IgD-negative memory B cell (primary cell): ENCODE measurements at regions not wholly inside any gene's neighbourhood (a gene's known extent, or its start where the extent isn't known, plus 50 kb on each side); places are given as distances from the start of the nearest gene placed in this dataset.
"Not testable (repeated sequence)": the region's sequence is repeated elsewhere in the genome, so short reads cannot be mapped to it uniquely, and the experiment has no call there.

ENCODE experiments used
- H3K27ac Mint-ChIP-seq, 3 donors: one replicate each; pipeline ENCODE4 v1.8.0; 2020 to 2022; ENCODE audit warnings: mild to moderate bottlenecking in 3 of 3, mixed read lengths in 3 of 3, moderate library complexity in 1 of 3
- H3K27me3 Mint-ChIP-seq: one replicate; pipeline ENCODE4 v1.8.0; 2021; ENCODE audit warnings: mixed read lengths
- H3K36me3 Mint-ChIP-seq: one replicate; pipeline ENCODE4 v1.8.0; 2020; ENCODE audit warnings: mild to moderate bottlenecking, mixed read lengths
- H3K4me1 Mint-ChIP-seq, 3 donors: one replicate each; pipeline ENCODE4 v1.8.0; 2020 to 2022; ENCODE audit warnings: mixed read lengths in 3 of 3, mild to moderate bottlenecking in 1 of 3
- H3K4me3 Mint-ChIP-seq, 4 donors: one replicate each; pipeline ENCODE4 v1.8.0; 2020 to 2022; ENCODE audit warnings: mild to moderate bottlenecking in 4 of 4, mixed read lengths in 4 of 4, moderate library complexity in 3 of 4
- H3K9me3 Mint-ChIP-seq, 3 donors: one replicate each; pipeline ENCODE4 v1.8.0; 2020 to 2021; ENCODE audit warnings: mixed read lengths in 3 of 3, mild to moderate bottlenecking in 1 of 3

DNA sequence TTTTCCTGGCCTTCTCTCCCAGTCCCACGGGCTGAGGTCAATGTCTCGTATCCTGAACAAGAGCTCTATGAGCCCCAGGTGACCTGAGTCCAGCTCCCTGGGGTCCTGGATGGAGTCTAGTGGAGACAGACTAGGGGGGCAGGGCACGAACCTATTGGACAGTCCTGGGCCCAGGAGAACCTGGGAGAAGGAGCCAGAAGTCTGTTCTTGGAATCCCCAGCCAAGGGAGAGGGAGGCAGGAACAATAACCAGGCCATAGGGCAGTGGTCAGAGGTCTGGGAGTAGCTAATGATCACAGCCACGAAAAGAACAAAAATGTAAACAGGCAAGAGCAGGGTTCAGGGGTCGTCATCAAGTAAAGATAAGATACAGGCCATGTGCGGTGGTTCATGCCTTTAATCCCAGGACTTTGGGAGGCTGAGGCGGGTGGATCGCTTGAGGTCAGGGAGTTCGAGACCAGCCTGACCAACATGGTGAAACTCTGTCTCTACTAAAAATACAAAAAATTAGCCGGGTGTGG is 60.8 kb downstream of the COPRS start:
- Mint-ChIP-seq H3K27ac (peak overlapping the region in 1 of 3 donors; percentile 25), H3K4me3 (no peak overlapping the region), H3K27me3 (peaks cover 4% of the 10 kb centered on the region), H3K4me1 (peaks cover 0 to 2% (median 0%) of the 10 kb centered on the region in 3 donors), H3K9me3 (no peaks in the 10 kb centered on the region), H3K36me3 (peaks cover 1% of the 10 kb centered on the region)

DNA sequence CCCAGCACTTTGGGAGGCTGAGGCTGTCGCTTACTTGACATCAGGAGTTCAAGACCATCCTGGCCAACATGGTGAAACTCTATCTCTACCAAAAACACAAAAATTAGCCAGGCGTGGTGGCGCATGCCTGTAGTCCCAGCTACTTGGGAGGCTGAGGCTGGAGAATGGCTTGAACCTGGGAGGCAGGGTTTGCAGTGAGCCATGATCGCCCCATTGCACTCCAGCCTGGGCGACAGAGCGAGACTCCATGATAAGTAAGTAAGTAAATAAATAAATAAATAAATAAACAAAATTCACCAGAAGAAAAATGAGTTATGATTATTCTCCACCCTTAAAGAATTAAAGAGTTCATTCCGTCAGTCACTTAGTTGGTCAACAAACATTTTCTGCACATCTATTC is 63.1 kb downstream of the COPRS start:
- H3K36me3 Mint-ChIP-seq, H3K4me3 Mint-ChIP-seq, H3K27me3 Mint-ChIP-seq, H3K4me1 Mint-ChIP-seq, H3K9me3 Mint-ChIP-seq: not testable (repeated sequence)
- H3K27ac Mint-ChIP-seq, result peak overlapping the region in 1 of 3 donors; percentile 71

DNA sequence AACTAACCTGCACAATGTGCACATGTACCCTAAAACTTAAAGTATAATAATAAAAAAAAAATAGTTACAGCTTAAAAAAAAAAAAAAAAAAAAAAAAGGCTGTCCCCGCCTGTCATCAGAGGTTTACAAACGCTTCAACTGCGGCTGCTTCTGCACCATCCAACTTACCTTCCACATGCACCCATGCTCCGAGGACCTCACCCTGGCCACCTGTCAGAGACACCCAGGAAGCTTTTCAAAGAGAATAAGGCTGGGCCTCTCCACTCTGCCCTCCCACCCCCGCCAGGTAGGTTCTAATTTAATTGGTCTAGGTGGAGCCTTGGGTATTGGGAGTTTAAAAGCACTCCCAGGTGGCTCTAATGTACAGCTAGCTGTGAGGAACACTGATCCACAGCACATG is 64.9 kb downstream of the COPRS start:
- H3K27ac Mint-ChIP-seq, result no peak overlapping the region

DNA sequence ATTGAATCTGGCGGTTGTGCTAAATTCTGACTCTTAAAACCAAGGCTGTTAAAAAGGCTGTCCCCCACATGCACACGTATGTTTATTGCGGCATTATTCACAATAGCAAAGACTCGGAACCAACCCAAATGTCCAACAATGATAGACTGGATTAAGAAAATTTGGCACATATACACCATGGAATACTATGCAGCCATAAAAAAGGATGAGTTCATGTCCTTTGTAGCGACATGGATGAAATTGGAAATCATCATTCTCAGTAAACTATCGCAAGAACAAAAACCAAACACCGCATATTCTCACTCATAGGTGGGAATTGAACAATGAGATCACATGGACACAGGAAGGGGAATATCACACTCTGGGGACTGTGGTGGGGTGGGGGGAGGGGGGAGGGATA is 65.4 kb downstream of the COPRS start:
- not testable (repeated sequence) for H3K4me1 Mint-ChIP-seq, H3K27me3 Mint-ChIP-seq, H3K9me3 Mint-ChIP-seq, H3K27ac Mint-ChIP-seq, H3K36me3 Mint-ChIP-seq, H3K4me3 Mint-ChIP-seq

More for the DNA sequence above, 64.9 kb downstream of the COPRS start:
- no peaks in the 10 kb centered on the region for H3K9me3 Mint-ChIP-seq
- H3K4me3 Mint-ChIP-seq, result no peak overlapping the region
- H3K36me3 Mint-ChIP-seq, result peaks cover 1% of the 10 kb centered on the region
- peaks cover 4% of the 10 kb centered on the region for H3K27me3 Mint-ChIP-seq
- H3K4me1 Mint-ChIP-seq, result peaks cover 0 to 8% (median 1%) of the 10 kb centered on the region in 3 donors

DNA sequence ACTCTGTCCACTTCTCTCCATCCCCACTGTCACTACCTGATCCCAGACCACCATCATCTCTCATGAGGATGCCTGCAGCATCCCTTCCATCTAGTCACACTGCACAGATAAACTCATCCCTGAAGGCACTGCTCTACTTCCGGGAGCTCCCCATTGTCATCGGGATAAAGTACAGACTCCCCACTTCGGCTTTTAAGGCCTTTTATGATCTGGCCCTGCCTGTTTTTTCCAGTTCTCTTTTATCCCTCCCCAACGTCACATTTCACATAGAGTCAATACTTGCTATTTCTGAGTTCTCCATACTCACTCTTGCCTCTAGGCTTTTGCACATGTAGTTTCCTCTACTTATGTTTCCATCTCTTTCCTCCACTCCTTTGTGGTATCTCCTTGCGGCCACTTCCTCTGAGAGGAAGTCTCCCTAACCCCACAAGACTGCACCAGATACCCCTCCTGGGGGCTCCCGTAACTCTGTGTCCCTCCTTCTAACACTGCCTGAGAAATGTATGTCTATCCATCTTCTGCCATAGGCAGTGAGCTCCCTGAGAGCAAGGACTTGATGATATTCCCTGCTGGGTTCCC is 66.9 kb downstream of the COPRS start:
- Mint-ChIP-seq H3K27ac (no peak overlapping the region), H3K9me3 (no peaks in the 10 kb centered on the region), H3K36me3 (peaks cover 1% of the 10 kb centered on the region), H3K4me1 (peaks cover 0 to 9% (median 1%) of the 10 kb centered on the region in 3 donors), H3K27me3 (no peaks in the 10 kb centered on the region), H3K4me3 (no peak overlapping the region)

DNA sequence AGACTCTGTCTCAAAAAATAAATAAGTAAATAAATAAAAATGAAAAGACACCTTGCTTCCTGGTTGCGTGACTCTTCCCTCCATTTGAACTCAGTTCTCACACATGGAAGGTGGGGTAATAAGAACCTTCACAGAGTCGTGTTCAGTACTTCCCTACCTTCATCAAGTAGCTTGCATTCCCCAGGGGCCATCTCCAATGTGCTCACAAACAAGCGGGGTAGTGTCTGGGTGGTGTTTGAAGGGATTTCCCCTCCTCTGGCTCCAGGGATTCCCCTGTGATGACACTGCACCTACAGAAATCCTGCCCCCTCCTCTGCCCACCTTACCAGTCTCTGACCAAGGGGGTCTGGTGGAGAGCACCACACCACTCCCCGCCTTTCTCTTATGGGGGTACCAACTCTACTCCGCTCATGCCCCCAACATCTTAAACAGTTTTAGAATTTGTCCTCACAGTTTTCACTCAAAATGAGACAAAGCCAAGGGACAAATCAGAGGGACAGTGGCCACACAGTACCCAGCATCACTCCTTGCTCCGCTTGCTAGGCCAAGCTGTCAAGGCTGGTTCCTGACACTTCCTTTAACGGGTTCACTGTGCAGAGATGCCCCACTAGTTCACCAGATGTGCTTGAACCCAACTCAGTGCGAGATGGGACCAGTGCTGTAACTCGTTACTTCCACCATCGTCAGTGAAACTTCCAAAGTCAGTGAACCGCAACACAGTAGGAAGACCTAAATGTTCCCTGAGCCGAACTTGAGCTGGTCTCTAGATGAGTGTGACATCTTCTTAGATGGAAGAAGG is 69.1 kb downstream of the COPRS start:
- Mint-ChIP-seq H3K9me3 (no peaks in the 10 kb centered on the region), H3K27ac (no peak overlapping the region), H3K27me3 (no peaks in the 10 kb centered on the region), H3K36me3 (peaks cover 1% of the 10 kb centered on the region), H3K4me1 (peaks cover 0 to 9% (median 1%) of the 10 kb centered on the region in 3 donors), H3K4me3 (peak overlapping the region in 1 of 4 donors; percentile 34)

DNA sequence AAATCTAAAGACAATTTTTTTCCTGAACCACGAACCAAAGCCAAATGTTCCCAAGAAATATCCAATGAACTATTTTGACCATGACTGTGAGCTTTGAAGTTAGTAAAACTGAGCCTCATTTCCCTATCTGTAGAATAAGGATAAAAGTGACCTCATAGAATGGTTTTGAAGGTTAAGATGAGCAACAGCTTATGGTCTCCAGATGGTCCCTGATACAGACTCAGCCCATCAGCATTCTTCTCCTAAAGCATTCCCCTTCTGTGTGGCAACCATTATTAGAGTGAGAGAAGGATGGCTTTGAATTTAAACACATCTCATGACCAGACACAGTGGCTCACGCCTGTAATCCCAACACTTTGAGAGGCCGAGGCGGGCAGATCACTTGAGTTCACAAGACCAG is 70.1 kb downstream of the COPRS start:
- Mint-ChIP-seq H3K27me3 (no peaks in the 10 kb centered on the region), H3K27ac (peak overlapping the region in 1 of 3 donors; percentile 62), H3K4me1 (peaks cover 0 to 11% (median 1%) of the 10 kb centered on the region in 3 donors), H3K4me3 (peak overlapping the region in 1 of 4 donors; percentile 37), H3K9me3 (peaks cover 0 to 2% (median 0%) of the 10 kb centered on the region in 3 donors), H3K36me3 (no peaks in the 10 kb centered on the region)

DNA sequence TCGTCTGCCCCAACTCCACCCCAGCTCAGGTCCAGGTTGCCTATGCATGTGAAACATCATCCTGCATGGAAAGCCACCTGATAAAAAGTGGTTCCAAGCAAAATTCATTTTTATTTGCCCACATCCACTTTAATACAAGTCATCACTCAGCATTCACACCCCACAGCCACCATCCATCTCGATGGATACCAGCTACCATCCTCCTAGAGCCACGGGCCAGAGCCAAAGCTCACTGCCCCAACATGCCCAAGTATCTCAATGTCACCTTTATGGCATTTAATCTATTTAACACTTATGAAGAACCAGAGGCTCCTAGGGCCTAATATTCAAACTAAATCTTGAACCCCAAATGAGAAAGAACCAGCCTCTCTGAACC is 70.5 kb downstream of the COPRS start:
- Mint-ChIP-seq H3K36me3 (no peaks in the 10 kb centered on the region), H3K27me3 (no peaks in the 10 kb centered on the region), H3K9me3 (peaks cover 0 to 2% (median 0%) of the 10 kb centered on the region in 3 donors), H3K4me1 (peaks cover 0 to 11% (median 1%) of the 10 kb centered on the region in 3 donors), H3K27ac (peak overlapping the region in 1 of 3 donors; percentile 62), H3K4me3 (no peak overlapping the region)

DNA sequence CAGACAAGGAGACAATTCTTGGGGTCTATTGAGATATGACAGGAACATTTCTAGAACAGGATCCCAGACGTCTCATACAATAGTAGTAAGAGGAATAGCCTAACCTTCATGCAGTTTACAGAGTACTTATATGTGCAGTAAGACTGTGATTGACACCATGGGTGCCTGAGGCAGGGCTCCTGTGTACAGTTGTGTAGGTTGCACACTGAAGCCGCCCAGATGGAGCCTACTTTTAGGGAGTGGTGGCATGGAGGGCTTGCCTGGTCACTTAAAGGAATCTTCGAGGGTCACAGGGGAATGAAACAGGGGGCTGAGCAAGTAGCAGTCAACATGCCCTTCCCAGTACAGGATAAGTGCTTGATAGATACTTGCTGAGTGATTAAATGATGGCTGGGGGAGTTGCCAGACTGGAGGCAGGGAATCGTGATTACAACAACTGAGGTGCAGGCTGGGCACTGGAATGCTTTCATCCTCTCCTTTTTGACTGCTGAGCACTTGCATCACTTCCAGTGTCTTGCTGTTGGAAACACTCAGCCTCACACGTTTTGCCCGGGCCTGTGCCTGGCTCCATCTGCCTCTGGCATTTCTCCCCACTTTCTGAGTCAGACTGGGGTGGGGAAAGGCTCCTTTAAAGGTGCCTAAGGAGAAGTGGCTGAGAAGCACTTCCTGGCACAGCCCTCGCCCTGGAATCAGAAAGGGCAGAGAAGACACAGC is 71.0 kb downstream of the COPRS start:
- Mint-ChIP-seq H3K27ac (peak overlapping the region in 1 of 3 donors; percentile 62), H3K27me3 (no peaks in the 10 kb centered on the region), H3K4me3 (peak overlapping the region in 1 of 4 donors; percentile 58), H3K4me1 (peaks cover 0 to 11% (median 1%) of the 10 kb centered on the region in 3 donors), H3K9me3 (peaks cover 0 to 2% (median 0%) of the 10 kb centered on the region in 3 donors), H3K36me3 (no peaks in the 10 kb centered on the region)

DNA sequence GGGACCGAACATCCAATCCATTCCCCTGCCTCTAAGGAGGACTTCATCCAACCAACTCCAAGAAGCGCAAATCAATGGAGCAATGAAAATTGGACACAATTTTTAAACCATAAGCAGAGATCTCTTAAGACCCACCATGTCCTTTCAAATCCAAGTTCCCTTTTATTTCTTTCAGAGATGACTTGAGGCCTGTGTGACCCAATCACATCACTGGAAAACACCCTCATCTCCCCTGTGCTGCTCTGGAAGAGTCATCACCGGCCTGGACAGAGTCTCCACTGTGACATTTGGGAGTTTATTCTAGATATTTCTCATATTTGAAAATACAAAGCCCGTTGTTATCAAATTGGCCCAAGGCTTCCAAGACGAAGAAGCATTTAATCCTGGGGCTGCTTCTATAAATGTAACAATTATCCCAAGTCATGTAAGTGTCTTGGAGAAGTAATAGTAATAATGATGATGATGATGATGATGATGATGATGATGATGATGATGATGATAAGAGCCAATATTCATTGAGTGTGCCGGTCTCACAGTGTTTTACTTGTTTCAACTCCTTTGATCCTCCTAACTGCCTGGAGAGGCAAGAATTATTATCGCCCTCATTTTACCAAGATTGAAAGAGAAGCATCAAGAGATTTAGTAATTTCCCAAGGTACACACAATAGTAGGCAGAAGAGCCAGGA is 72.1 kb downstream of the COPRS start:
- Mint-ChIP-seq H3K27me3 (no peaks in the 10 kb centered on the region), H3K4me1 (peaks cover 0 to 9% (median 1%) of the 10 kb centered on the region in 3 donors), H3K36me3 (no peaks in the 10 kb centered on the region), H3K9me3 (peaks cover 0 to 2% (median 0%) of the 10 kb centered on the region in 3 donors), H3K4me3 (no peak overlapping the region), H3K27ac (no peak overlapping the region)

DNA sequence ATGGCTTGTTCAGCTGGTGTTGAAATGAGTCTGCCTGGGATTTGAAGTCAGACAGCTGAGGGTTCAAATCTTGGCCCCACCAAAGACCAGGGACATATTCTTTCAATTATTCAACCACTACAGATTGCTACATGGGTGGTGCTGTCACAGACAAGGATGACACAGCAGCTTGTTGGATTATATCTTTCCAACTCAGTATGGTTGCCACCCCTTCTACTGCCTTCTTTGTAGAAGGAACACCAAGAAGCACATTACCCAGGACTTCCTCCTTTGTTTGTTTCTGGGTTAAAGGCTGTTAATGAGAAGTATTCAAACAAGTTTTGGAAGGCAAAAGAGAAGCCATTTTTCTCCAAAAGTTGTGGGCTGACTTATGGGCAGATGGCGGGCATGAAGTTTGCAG is 78.6 kb downstream of the COPRS start:
- Mint-ChIP-seq H3K4me1 (peaks cover 0 to 2% (median 0%) of the 10 kb centered on the region in 3 donors), H3K9me3 (peaks cover 0 to 2% (median 0%) of the 10 kb centered on the region in 3 donors), H3K4me3 (no peak overlapping the region), H3K27ac (no peak overlapping the region), H3K27me3 (peaks cover 3% of the 10 kb centered on the region), H3K36me3 (no peaks in the 10 kb centered on the region)

DNA sequence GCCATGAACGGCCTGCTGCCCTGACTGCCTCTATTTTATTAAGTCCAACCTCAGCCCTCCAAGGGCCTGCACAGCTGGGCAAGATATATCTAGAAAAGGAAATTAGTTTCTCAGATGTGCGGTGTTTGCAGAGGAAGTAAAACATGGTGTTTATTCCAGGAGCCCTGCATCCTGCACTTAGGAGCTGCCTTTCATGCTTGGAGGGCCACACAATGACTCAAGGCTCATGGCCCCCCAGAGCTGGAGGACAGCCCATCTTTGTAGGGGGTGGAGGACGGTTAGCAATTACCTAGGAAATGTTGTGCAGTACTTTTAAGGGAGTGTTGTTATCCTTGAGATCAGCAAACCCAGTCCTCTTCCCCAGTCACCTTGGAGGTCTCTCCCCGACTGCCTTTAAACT is 80.5 kb downstream of the COPRS start:
- Mint-ChIP-seq H3K27me3 (peaks cover 10% of the 10 kb centered on the region), H3K9me3 (no peaks in the 10 kb centered on the region), H3K4me1 (no peaks in the 10 kb centered on the region), H3K27ac (peak overlapping the region in 1 of 3 donors; percentile 71), H3K4me3 (no peak overlapping the region), H3K36me3 (no peaks in the 10 kb centered on the region)

DNA sequence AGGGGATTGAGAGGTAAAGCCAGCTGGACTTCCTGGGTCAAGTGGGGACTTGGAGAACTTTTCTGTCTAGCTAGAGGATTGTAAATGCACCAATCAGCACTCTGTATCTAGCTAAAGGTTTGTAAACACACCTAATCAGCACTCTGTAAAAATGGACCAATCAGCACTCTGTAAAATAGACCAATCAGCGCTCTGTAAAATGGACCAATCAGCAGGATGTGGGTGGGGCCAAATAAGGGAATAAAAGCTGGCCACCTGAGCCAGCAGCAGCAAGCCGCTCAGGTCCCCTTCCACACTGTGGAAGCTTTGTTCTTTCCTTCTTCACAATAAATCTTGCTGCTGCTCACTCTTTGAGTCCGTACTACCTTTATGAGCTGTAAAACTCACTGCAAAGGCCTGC is 87.7 kb downstream of the COPRS start:
- H3K9me3 Mint-ChIP-seq, H3K4me1 Mint-ChIP-seq, H3K4me3 Mint-ChIP-seq, H3K27ac Mint-ChIP-seq, H3K27me3 Mint-ChIP-seq, H3K36me3 Mint-ChIP-seq: not testable (repeated sequence)

DNA sequence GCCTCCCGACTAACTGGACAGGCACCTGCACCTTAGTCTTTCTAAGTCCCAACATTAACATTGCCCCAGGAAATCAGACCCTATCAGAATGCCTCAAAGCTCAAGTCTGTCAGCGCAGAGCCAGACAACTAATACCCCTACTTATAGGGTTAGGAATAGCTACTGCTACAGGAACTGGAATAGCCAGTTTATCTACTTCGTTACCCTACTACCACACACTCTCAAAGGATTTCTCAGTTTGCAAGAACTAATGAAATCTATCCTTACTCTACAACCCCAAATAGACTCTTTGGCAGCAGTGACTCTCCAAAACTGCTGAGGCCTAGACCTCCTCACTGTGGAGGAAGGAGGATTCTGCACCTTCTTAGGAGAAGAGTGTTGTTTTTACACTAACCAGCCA is 88.5 kb downstream of the COPRS start:
- not testable (repeated sequence) for H3K36me3 Mint-ChIP-seq, H3K9me3 Mint-ChIP-seq, H3K4me1 Mint-ChIP-seq, H3K27me3 Mint-ChIP-seq, H3K4me3 Mint-ChIP-seq
- H3K27ac Mint-ChIP-seq, result peak overlapping the region in 1 of 3 donors; percentile 20
